CD8-positive, alpha-beta memory T cell (primary cell): ENCODE measurements at regions not wholly inside any gene's neighbourhood (a gene's known extent, or its start where the extent isn't known, plus 50 kb on each side); places are given as distances from the start of the nearest gene placed in this dataset.
A peak's percentile ranks its signal among the peaks of the same experiment; 100 is the strongest.

ENCODE experiments used
- CTCF ChIA-PET: fragments of 350-600 bp; sonication (Branson Sonifier 250); formaldehyde crosslinking; loops from one replicate; lab custom pipeline; 2021; ENCODE audit warnings: antibody characterized with exemption; lab: Charles Lee
- POLR2A ChIA-PET: fragments of 350-600 bp; sonication (Branson Sonifier 250); formaldehyde crosslinking; loops from one replicate; lab custom pipeline; 2021; ENCODE audit warnings: antibody characterized with exemption; lab: Charles Lee
- DNase-seq, 5 donors: peaks; one replicate each; pipeline versions ENCODE4 v3.0.0 to v3.0.0-alpha.2; 2020 to 2022; ENCODE audit warnings: mixed read lengths in 1 of 5
- H3K27ac ChIP-seq: one replicate; pipeline ENCODE4 v1.7.0; 2013; ENCODE audit warnings: low read depth, mild to moderate bottlenecking, low read length, moderate library complexity
- H3K27me3 ChIP-seq: 2 replicates; pipeline ENCODE4 v1.7.0; 2013; ENCODE audit warnings: low read length, mild to moderate bottlenecking; ENCODE audit not compliant: insufficient read depth, poor library complexity, severe bottlenecking
- H3K36me3 ChIP-seq: 2 replicates; pipeline ENCODE4 v1.7.0; 2013; ENCODE audit warnings: mild to moderate bottlenecking, low read length, moderate library complexity; ENCODE audit not compliant: insufficient read depth
- H3K4me1 ChIP-seq: 2 replicates; pipeline ENCODE4 v1.7.0; 2013; ENCODE audit warnings: mild to moderate bottlenecking, low read length, moderate library complexity; ENCODE audit not compliant: insufficient read depth
- H3K4me3 ChIP-seq: 2 replicates; pipeline ENCODE4 v1.7.0; 2013; ENCODE audit warnings: mild to moderate bottlenecking, low read length
- H3K9me3 ChIP-seq: 2 replicates; pipeline ENCODE4 v1.7.0; 2013; ENCODE audit warnings: mild to moderate bottlenecking, low read length
- H3K27ac Mint-ChIP-seq, 8 donors: one replicate each; pipeline ENCODE4 v1.8.0; 2020 to 2021; ENCODE audit warnings: mixed read lengths in 8 of 8, mild to moderate bottlenecking in 6 of 8, inconsistent platforms in 3 of 8, moderate library complexity in 3 of 8
- H3K27me3 Mint-ChIP-seq, 2 donors: one replicate each; pipeline ENCODE4 v1.8.0; 2020 to 2021; ENCODE audit warnings: mixed read lengths in 2 of 2, mild to moderate bottlenecking in 1 of 2, moderate library complexity in 1 of 2
- H3K36me3 Mint-ChIP-seq, 3 donors: one replicate each; pipeline ENCODE4 v1.8.0; 2020 to 2021; ENCODE audit warnings: mixed read lengths in 3 of 3, inconsistent platforms in 1 of 3, mild to moderate bottlenecking in 1 of 3
- H3K4me1 Mint-ChIP-seq, 3 donors: one replicate each; pipeline ENCODE4 v1.8.0; 2020 to 2021; ENCODE audit warnings: mixed read lengths in 3 of 3, inconsistent platforms in 1 of 3, mild to moderate bottlenecking in 1 of 3
- H3K4me3 Mint-ChIP-seq, 7 donors: one replicate each; pipeline ENCODE4 v1.8.0; 2020 to 2021; ENCODE audit warnings: mixed read lengths in 7 of 7, mild to moderate bottlenecking in 6 of 7, moderate library complexity in 4 of 7, inconsistent platforms in 2 of 7
- H3K9me3 Mint-ChIP-seq, 5 donors: one replicate each; pipeline ENCODE4 v1.8.0; 2020 to 2022; ENCODE audit warnings: mixed read lengths in 5 of 5, mild to moderate bottlenecking in 3 of 5, moderate library complexity in 2 of 5, inconsistent platforms in 1 of 5

- ChIA-PET POLR2A (no interaction called here), CTCF (no interaction called here)
- H3K4me3 ChIP-seq: no peak overlapping the region
- Mint-ChIP-seq H3K4me3 (no peak overlapping the region), H3K9me3 (peaks cover 0 to 9% (median 0%) of the 10 kb centered on the region in 5 donors), H3K27me3 (peaks cover 4 to 9% of the 10 kb centered on the region in 2 donors), H3K4me1 (no peaks in the 10 kb centered on the region), H3K27ac (no peak overlapping the region), H3K36me3 (peaks cover 0 to 4% (median 0%) of the 10 kb centered on the region in 3 donors)
- H3K9me3 ChIP-seq: no peaks in the 10 kb centered on the region
- no peak for DNase-seq
- H3K27ac ChIP-seq: no peak overlapping the region
- no peaks in the 10 kb centered on the region for H3K27me3 ChIP-seq
- H3K4me1 ChIP-seq: no peaks in the 10 kb centered on the region
- H3K36me3 ChIP-seq: no peaks in the 10 kb centered on the region
Observed at GRCh38 chrX:9117851-9118250, 83.9 kb upstream of the FAM9B start.

- no peak overlapping the region for H3K27ac Mint-ChIP-seq
- peaks cover 0 to 4% (median 0%) of the 10 kb centered on the region in 3 donors for H3K36me3 Mint-ChIP-seq
- peaks cover 6 to 12% of the 10 kb centered on the region in 2 donors for H3K27me3 Mint-ChIP-seq
- no peaks in the 10 kb centered on the region for H3K27me3 ChIP-seq
- H3K36me3 ChIP-seq: no peaks in the 10 kb centered on the region
- H3K27ac ChIP-seq: no peak overlapping the region
- ChIA-PET POLR2A (no interaction called here), CTCF (no interaction called here)
- no peaks in the 10 kb centered on the region for H3K4me1 Mint-ChIP-seq
- no peak for DNase-seq
- no peak overlapping the region for H3K4me3 Mint-ChIP-seq
- H3K4me1 ChIP-seq: no peaks in the 10 kb centered on the region
- no peaks in the 10 kb centered on the region for H3K9me3 ChIP-seq
- no peak overlapping the region for H3K4me3 ChIP-seq
- H3K9me3 Mint-ChIP-seq: peaks cover 0 to 6% (median 0%) of the 10 kb centered on the region in 5 donors
Observed at GRCh38 chrX:9122519-9123245, 88.8 kb upstream of the FAM9B start.

GRCh38 chrX:9127986-9128385 is 94.1 kb upstream of the FAM9B start:
- Mint-ChIP-seq H3K36me3 (peaks cover 0 to 13% (median 2%) of the 10 kb centered on the region in 3 donors), H3K4me3 (no peak overlapping the region), H3K9me3 (peaks cover 0 to 6% (median 4%) of the 10 kb centered on the region in 5 donors), H3K27me3 (peaks cover under 1 to 9% of the 10 kb centered on the region in 2 donors), H3K4me1 (no peaks in the 10 kb centered on the region), H3K27ac (no peak overlapping the region)
- Histone ChIP-seq H3K27me3 (no peaks in the 10 kb centered on the region), H3K27ac (no peak overlapping the region), H3K4me3 (no peak overlapping the region), H3K36me3 (no peaks in the 10 kb centered on the region), H3K9me3 (no peaks in the 10 kb centered on the region), H3K4me1 (no peaks in the 10 kb centered on the region)
- POLR2A ChIA-PET: no interaction called here
- DNase-seq: no peak
- CTCF ChIA-PET: no interaction called here

- Histone ChIP-seq H3K36me3 (no peaks in the 10 kb centered on the region), H3K9me3 (no peaks in the 10 kb centered on the region), H3K27me3 (no peaks in the 10 kb centered on the region), H3K4me3 (no peak overlapping the region), H3K27ac (no peak overlapping the region), H3K4me1 (no peaks in the 10 kb centered on the region)
- Mint-ChIP-seq H3K27ac (no peak overlapping the region), H3K4me1 (no peaks in the 10 kb centered on the region), H3K27me3 (peaks cover 0 to 6% of the 10 kb centered on the region in 2 donors), H3K9me3 (peaks cover 0 to 7% (median 4%) of the 10 kb centered on the region in 5 donors), H3K36me3 (peaks cover 0 to 14% (median 2%) of the 10 kb centered on the region in 3 donors), H3K4me3 (no peak overlapping the region)
- ChIA-PET POLR2A (no interaction called here), CTCF (no interaction called here)
- no peak for DNase-seq
Observed at GRCh38 chrX:9130031-9130430, 96.1 kb upstream of the FAM9B start.

GRCh38 chrX:9131066-9131465 is 97.1 kb upstream of the FAM9B start:
- Histone ChIP-seq H3K27ac (no peak overlapping the region), H3K36me3 (no peaks in the 10 kb centered on the region), H3K4me1 (no peaks in the 10 kb centered on the region), H3K4me3 (no peak overlapping the region), H3K27me3 (no peaks in the 10 kb centered on the region), H3K9me3 (no peaks in the 10 kb centered on the region)
- peaks cover 0 to 3% of the 10 kb centered on the region in 2 donors for H3K27me3 Mint-ChIP-seq
- CTCF ChIA-PET: no interaction called here
- H3K9me3 Mint-ChIP-seq: peaks cover 0 to 7% (median 4%) of the 10 kb centered on the region in 5 donors
- peak overlapping the region in 1 of 8 donors; percentile 43 for H3K27ac Mint-ChIP-seq
- H3K4me3 Mint-ChIP-seq: no peak overlapping the region
- peaks cover 0 to 14% (median 2%) of the 10 kb centered on the region in 3 donors for H3K36me3 Mint-ChIP-seq
- POLR2A ChIA-PET: no interaction called here
- no peak for DNase-seq
- no peaks in the 10 kb centered on the region for H3K4me1 Mint-ChIP-seq

GRCh38 chrX:9132036-9132638 is 98.2 kb upstream of the FAM9B start:
- DNase-seq: no peak
- Histone ChIP-seq H3K27me3 (no peaks in the 10 kb centered on the region), H3K4me3 (no peak overlapping the region), H3K36me3 (no peaks in the 10 kb centered on the region), H3K4me1 (no peaks in the 10 kb centered on the region), H3K9me3 (no peaks in the 10 kb centered on the region), H3K27ac (no peak overlapping the region)
- Mint-ChIP-seq H3K9me3 (peaks cover 0 to 9% (median 4%) of the 10 kb centered on the region in 5 donors), H3K36me3 (peaks cover 0 to 14% (median 2%) of the 10 kb centered on the region in 3 donors), H3K4me3 (no peak overlapping the region), H3K4me1 (no peaks in the 10 kb centered on the region), H3K27me3 (peaks cover 0 to 3% of the 10 kb centered on the region in 2 donors), H3K27ac (no peak overlapping the region)
- CTCF ChIA-PET: no interaction called here
- POLR2A ChIA-PET: no interaction called here

- H3K36me3 ChIP-seq: no peaks in the 10 kb centered on the region
- H3K27me3 Mint-ChIP-seq: peaks cover 0 to 2% of the 10 kb centered on the region in 2 donors
- no peaks in the 10 kb centered on the region for H3K27me3 ChIP-seq
- H3K9me3 ChIP-seq: no peaks in the 10 kb centered on the region
- ChIA-PET POLR2A (no interaction called here), CTCF (no interaction called here)
- no peak overlapping the region for H3K27ac ChIP-seq
- H3K4me1 ChIP-seq: no peaks in the 10 kb centered on the region
- H3K36me3 Mint-ChIP-seq: peaks cover 0 to 10% (median 0%) of the 10 kb centered on the region in 3 donors
- H3K4me3 Mint-ChIP-seq: no peak overlapping the region
- H3K27ac Mint-ChIP-seq: no peak overlapping the region
- peaks cover 0 to 9% (median 4%) of the 10 kb centered on the region in 5 donors for H3K9me3 Mint-ChIP-seq
- DNase-seq: no peak
- no peak overlapping the region for H3K4me3 ChIP-seq
- H3K4me1 Mint-ChIP-seq: no peaks in the 10 kb centered on the region
Observed at GRCh38 chrX:9133426-9133825, 99.5 kb upstream of the FAM9B start.

- Mint-ChIP-seq H3K4me3 (no peak overlapping the region), H3K9me3 (peaks cover 0 to 9% (median 6%) of the 10 kb centered on the region in 5 donors)
- CTCF ChIA-PET: no interaction called here
Observed at GRCh38 chrX:9134366-9134765, 100.4 kb upstream of the FAM9B start.

More at GRCh38 chrX:9134366-9134765, 100.4 kb upstream of the FAM9B start:
- no peaks in the 10 kb centered on the region for H3K9me3 ChIP-seq
- POLR2A ChIA-PET: no interaction called here
- DNase-seq: no peak
- H3K27ac ChIP-seq: no peak overlapping the region
- H3K4me3 ChIP-seq: no peak overlapping the region
- H3K27me3 ChIP-seq: no peaks in the 10 kb centered on the region
- Mint-ChIP-seq H3K4me1 (no peaks in the 10 kb centered on the region), H3K27me3 (peaks cover 0 to 3% of the 10 kb centered on the region in 2 donors), H3K36me3 (peaks cover 0 to 10% (median 0%) of the 10 kb centered on the region in 3 donors), H3K27ac (no peak overlapping the region)
- H3K4me1 ChIP-seq: no peaks in the 10 kb centered on the region
- H3K36me3 ChIP-seq: no peaks in the 10 kb centered on the region
